NB4 (cell line): ENCODE measurements at regions not wholly inside any gene's neighbourhood (a gene's known extent, or its start where the extent isn't known, plus 50 kb on each side); places are given as distances from the start of the nearest gene placed in this dataset.

Experiments used
- POLR2A ChIP-seq: IDR thresholded peaks from 2 replicates; pipeline ENCODE4 v1.6.1; 2011; ENCODE audit warnings: mild to moderate bottlenecking; ENCODE audit not compliant: insufficient read length; ENCODE audit errors: extremely low read depth
- TF ChIP-seq, protein P1 (sequence below): IDR thresholded peaks from 2 replicates; pipeline ENCODE4 v1.6.1; 2011; ENCODE audit warnings: low read depth, low read length
- TF ChIP-seq, protein P2 (sequence below): IDR thresholded peaks from one replicate; pipeline ENCODE4 v1.5.1; 2012; ENCODE audit warnings: low read depth, low read length

DNA sequence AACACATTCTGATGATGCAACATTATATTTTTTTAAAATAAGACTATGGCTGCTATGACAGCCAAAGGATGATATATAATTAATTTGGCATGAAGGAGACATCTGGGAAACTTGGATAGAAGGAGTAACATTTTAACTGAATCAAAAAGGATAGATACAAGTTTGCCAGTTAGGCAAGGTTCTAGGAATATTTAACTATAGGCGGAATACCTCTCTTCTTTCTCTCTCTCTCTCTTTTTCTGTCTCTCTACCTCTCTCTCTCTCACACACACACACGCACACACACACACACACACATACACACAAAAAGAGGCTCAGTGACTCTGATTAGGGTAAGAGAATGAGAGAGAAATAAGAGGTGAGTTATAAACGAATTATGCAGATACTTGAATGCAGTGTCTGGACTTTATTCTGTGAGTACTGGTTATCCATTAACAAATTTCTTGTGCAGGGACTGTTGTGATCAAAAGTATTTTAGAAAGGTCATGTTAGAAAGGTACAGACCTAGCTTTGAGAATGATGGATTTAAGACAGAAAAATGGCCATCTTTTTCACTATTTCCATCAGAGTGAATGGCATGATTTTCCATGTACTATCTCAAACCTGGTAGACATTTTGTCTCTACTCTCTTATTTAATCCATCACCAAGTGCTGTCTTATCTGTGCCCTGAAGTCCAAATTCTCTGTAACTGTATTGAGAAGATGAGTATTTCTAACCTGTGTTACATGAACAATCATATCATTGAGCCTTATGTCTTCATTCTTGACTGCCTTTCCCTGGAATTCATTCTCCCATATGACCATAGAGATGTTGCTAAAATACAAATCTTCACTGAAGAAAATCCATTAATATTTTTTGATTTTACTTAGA, 1106.9 kb upstream of the ADGRL4 start:
- TF ChIP-seq, protein P1, sequence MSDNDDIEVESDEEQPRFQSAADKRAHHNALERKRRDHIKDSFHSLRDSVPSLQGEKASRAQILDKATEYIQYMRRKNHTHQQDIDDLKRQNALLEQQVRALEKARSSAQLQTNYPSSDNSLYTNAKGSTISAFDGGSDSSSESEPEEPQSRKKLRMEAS = no peak
- TF ChIP-seq, protein P2, sequence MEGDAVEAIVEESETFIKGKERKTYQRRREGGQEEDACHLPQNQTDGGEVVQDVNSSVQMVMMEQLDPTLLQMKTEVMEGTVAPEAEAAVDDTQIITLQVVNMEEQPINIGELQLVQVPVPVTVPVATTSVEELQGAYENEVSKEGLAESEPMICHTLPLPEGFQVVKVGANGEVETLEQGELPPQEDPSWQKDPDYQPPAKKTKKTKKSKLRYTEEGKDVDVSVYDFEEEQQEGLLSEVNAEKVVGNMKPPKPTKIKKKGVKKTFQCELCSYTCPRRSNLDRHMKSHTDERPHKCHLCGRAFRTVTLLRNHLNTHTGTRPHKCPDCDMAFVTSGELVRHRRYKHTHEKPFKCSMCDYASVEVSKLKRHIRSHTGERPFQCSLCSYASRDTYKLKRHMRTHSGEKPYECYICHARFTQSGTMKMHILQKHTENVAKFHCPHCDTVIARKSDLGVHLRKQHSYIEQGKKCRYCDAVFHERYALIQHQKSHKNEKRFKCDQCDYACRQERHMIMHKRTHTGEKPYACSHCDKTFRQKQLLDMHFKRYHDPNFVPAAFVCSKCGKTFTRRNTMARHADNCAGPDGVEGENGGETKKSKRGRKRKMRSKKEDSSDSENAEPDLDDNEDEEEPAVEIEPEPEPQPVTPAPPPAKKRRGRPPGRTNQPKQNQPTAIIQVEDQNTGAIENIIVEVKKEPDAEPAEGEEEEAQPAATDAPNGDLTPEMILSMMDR = no peak
- no peak for TF ChIP-seq POLR2A
